Cardiac muscle cell (in vitro differentiated cells and primary cell): ENCODE measurements at regions not wholly inside any gene's neighbourhood (a gene's known extent, or its start where the extent isn't known, plus 50 kb on each side); places are given as distances from the start of the nearest gene placed in this dataset.

Experiments used
- DNase-seq, 2 donors: peaks; one replicate each; pipeline versions ENCODE4 v3.0.0 to v3.0.0-alpha.2; 2010 to 2017; ENCODE audit warnings: low read depth in 1 of 2, low spot score in 1 of 2
- H3K27ac ChIP-seq: fragments of 200-600 bp; sonication (generic); 2 replicates; pipeline ENCODE4 v1.5.1; 2016
- H3K27me3 ChIP-seq: fragments of 200-600 bp; sonication (generic); 2 replicates; pipeline ENCODE4 v1.6.0; 2016; ENCODE audit warnings: control low read depth
- H3K36me3 ChIP-seq: fragments of 200-600 bp; sonication (generic); 2 replicates; pipeline ENCODE4 v1.5.1; 2016; ENCODE audit warnings: control low read depth
- H3K4me1 ChIP-seq: fragments of 200-600 bp; sonication (generic); 2 replicates; pipeline ENCODE4 v1.8.1; 2017; ENCODE audit warnings: low read depth, mild to moderate bottlenecking, mixed run types
- H3K4me3 ChIP-seq: fragments of 200-600 bp; sonication (generic); 2 replicates; pipeline ENCODE4 v1.5.1; 2016; ENCODE audit warnings: mild to moderate bottlenecking
- H3K9me3 ChIP-seq: fragments of 200-600 bp; sonication (generic); 2 replicates; pipeline ENCODE4 v1.5.1; 2017; ENCODE audit warnings: low read depth, mild to moderate bottlenecking, control low read depth
- TF ChIP-seq, protein P1 (sequence below): IDR thresholded peaks from 2 replicates; pipeline ENCODE4 v1.5.1; 2012; ENCODE audit warnings: low read depth, mild to moderate bottlenecking, low read length

GRCh38 chr11:28627690-28628255, 519.6 kb downstream of the METTL15 start:
- H3K9me3 ChIP-seq, result no peaks in the 10 kb centered on the region
- H3K4me1 ChIP-seq, result no peaks in the 10 kb centered on the region
- no peak overlapping the region for H3K4me3 ChIP-seq
- H3K27me3 ChIP-seq, result no peaks in the 10 kb centered on the region
- no peak for DNase-seq
- H3K36me3 ChIP-seq, result no peaks in the 10 kb centered on the region
- no peak overlapping the region for H3K27ac ChIP-seq
- TF ChIP-seq, protein P1, sequence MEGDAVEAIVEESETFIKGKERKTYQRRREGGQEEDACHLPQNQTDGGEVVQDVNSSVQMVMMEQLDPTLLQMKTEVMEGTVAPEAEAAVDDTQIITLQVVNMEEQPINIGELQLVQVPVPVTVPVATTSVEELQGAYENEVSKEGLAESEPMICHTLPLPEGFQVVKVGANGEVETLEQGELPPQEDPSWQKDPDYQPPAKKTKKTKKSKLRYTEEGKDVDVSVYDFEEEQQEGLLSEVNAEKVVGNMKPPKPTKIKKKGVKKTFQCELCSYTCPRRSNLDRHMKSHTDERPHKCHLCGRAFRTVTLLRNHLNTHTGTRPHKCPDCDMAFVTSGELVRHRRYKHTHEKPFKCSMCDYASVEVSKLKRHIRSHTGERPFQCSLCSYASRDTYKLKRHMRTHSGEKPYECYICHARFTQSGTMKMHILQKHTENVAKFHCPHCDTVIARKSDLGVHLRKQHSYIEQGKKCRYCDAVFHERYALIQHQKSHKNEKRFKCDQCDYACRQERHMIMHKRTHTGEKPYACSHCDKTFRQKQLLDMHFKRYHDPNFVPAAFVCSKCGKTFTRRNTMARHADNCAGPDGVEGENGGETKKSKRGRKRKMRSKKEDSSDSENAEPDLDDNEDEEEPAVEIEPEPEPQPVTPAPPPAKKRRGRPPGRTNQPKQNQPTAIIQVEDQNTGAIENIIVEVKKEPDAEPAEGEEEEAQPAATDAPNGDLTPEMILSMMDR, result no peak

DNA sequence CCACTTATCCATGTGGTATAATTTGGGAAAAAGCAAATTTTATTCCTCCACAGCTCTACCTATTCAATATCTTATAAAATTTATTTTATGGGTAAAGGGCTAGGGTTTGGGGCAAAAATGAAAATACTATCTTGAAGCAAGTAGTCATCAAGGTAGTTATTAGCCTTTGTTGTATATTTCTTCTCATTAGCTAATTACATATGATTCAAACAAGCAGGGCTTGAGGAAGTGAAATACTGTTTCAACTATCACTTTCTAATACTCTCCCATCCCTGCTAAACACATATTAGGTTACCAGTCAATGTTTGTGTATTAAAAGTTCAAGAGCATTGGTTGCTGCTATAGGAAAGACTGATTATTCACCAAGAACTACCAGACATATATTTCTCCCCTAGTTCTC, 517.3 kb downstream of the METTL15 start:
- H3K4me1 ChIP-seq, result no peaks in the 10 kb centered on the region
- H3K36me3 ChIP-seq, result no peaks in the 10 kb centered on the region
- no peak overlapping the region for H3K4me3 ChIP-seq
- no peak overlapping the region for H3K27ac ChIP-seq
- no peaks in the 10 kb centered on the region for H3K9me3 ChIP-seq
- DNase-seq, result no peak
- H3K27me3 ChIP-seq, result no peaks in the 10 kb centered on the region
- TF ChIP-seq, protein P1, result no peak

- no peak overlapping the region for H3K4me3 ChIP-seq
- H3K27ac ChIP-seq, result no peak overlapping the region
- peak in 1 of 2 donors; percentile 60 for DNase-seq
These were observed 513.6 kb downstream of the METTL15 start for GRCh38 chr11:28621753-28622152.

DNA sequence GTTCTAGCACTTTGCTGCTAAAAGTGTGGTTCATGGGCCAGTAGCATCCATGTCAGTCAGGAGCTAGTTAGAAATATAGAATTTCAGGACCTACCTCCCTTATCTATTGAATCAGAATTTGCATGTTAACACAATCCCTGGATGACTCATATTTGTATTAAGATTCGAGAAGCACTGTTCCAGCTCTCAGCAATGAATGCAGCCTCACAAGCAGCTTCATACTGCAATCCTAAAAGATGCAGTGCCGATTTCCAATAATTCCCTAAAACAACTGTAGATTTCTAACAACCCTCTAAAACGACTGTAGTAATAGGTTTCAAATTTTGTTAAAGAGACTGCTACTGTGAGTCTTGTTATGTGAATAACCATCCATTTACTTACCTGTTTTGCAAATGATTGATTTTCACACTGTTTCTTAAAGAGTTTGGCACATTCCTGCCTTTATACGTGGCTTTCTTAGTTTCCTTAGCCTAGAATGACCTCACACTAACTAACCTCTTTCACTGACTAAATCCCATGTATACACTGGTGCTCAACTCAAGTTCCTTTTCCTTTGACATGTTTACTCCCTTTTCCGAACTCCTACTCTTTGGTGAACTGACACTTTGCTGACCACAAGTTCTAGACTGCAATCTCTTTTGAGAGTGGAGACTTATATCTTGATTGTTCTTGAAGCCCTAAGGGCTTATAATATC, 511.8 kb downstream of the METTL15 start:
- TF ChIP-seq, protein P1, result no peak
- Histone ChIP-seq H3K27ac (no peak overlapping the region), H3K27me3 (no peaks in the 10 kb centered on the region), H3K4me3 (no peak overlapping the region), H3K36me3 (no peaks in the 10 kb centered on the region), H3K9me3 (no peaks in the 10 kb centered on the region), H3K4me1 (no peaks in the 10 kb centered on the region)
- peak in 1 of 2 donors; percentile 19 for DNase-seq

More at GRCh38 chr11:28621753-28622152, 513.6 kb downstream of the METTL15 start:
- Histone ChIP-seq H3K36me3 (no peaks in the 10 kb centered on the region), H3K9me3 (no peaks in the 10 kb centered on the region), H3K27me3 (no peaks in the 10 kb centered on the region), H3K4me1 (no peaks in the 10 kb centered on the region)
- TF ChIP-seq, protein P1, result no peak

GRCh38 chr11:28618416-28618815, 510.2 kb downstream of the METTL15 start:
- DNase-seq, result peak in 1 of 2 donors; percentile 32
- TF ChIP-seq, protein P1, result no peak
- no peaks in the 10 kb centered on the region for H3K27me3 ChIP-seq

More at GRCh38 chr11:28618416-28618815, 510.2 kb downstream of the METTL15 start:
- no peaks in the 10 kb centered on the region for H3K4me1 ChIP-seq
- H3K4me3 ChIP-seq, result no peak overlapping the region
- no peaks in the 10 kb centered on the region for H3K36me3 ChIP-seq
- H3K9me3 ChIP-seq, result no peaks in the 10 kb centered on the region
- no peak overlapping the region for H3K27ac ChIP-seq
